Endothelial cell of umbilical vein (primary cell): ENCODE measurements at regions not wholly inside any gene's neighbourhood (a gene's known extent, or its start where the extent isn't known, plus 50 kb on each side); places are given as distances from the start of the nearest gene placed in this dataset.

Experiments
- BruUV-seq: library from RNA; stranded (reverse); fragments of 400-500 nt; replicated peaks from 2 replicates; lab custom pipeline; 2021; lab: Mats Ljungman, UMichigan
- CTCF ChIA-PET: fragments of 300-600, 350-600 bp; sonication (Branson Sonifier 250); formaldehyde crosslinking; loops from one replicate; lab custom pipeline; 2021; ENCODE audit warnings: antibody characterized with exemption, inconsistent platforms; lab: Charles Lee
- POLR2A ChIA-PET: fragments of 300-600, 350-600 bp; sonication (Branson Sonifier 250); formaldehyde crosslinking; loops from one replicate; lab custom pipeline; 2021; ENCODE audit warnings: antibody characterized with exemption, inconsistent platforms; lab: Charles Lee
- DNase-seq: peaks from one replicate; pipeline ENCODE4 v3.0.0-alpha.2; 2011; ENCODE audit warnings: low read depth, low spot score
- FAIRE-seq: peaks from 2 replicates; lab custom pipeline; 2011; peaks lifted over from hg19 to GRCh38; lab: Jason Lieb, UNC
- H2AFZ ChIP-seq: 2 replicates; pipeline ENCODE4 v1.6.0; 2012; ENCODE audit warnings: low read depth, low read length, control low read depth, inconsistent platforms
- H3K27ac ChIP-seq: 2 replicates; pipeline ENCODE4 v1.5.1; 2011; ENCODE audit warnings: low read depth, mild to moderate bottlenecking, control low read depth, low read length, moderate library complexity; ENCODE audit not compliant: insufficient read depth
- H3K27me3 ChIP-seq, 2 experiments: 2 replicates each; pipeline versions ENCODE4 v1.6.0 to v1.6.1; 2011; ENCODE audit warnings: low read length in 2 of 2, mixed read lengths in 1 of 2; ENCODE audit not compliant: control insufficient read depth in 2 of 2, insufficient read depth in 2 of 2
- H3K36me3 ChIP-seq, 2 experiments: 2 replicates in 1 of 2; 3 replicates in 1 of 2; pipeline ENCODE4 v1.5.1; 2011; ENCODE audit warnings: low read length in 2 of 2, mild to moderate bottlenecking in 1 of 2, moderate library complexity in 1 of 2; ENCODE audit not compliant: control insufficient read depth in 2 of 2, insufficient read depth in 2 of 2; ENCODE audit errors: extremely low read depth in 1 of 2
- H3K4me1 ChIP-seq: 3 replicates; pipeline ENCODE4 v1.5.1; 2011; ENCODE audit warnings: mild to moderate bottlenecking, low read length; ENCODE audit not compliant: control insufficient read depth, insufficient read depth; ENCODE audit errors: extremely low read depth
- H3K4me2 ChIP-seq: 2 replicates; pipeline ENCODE4 v1.6.1; 2011; ENCODE audit warnings: low read length, control low read depth, mixed read lengths; ENCODE audit not compliant: insufficient read depth
- H3K4me3 ChIP-seq, 3 experiments: fragments of 200-600 bp in 1 of 3; sonication (generic), shearing (Covaris generic) in 1 of 3; replicated peaks in 1 of 3; 2 replicates each; pipeline ENCODE4 v1.5.1; 2011 to 2016; ENCODE audit warnings: control low read depth in 3 of 3, low read length in 3 of 3, mild to moderate bottlenecking in 2 of 3, inconsistent platforms in 1 of 3, low read depth in 1 of 3, moderate library complexity in 1 of 3; ENCODE audit not compliant: insufficient read depth in 1 of 3
- H3K79me2 ChIP-seq: 2 replicates; pipeline ENCODE4 v1.6.0; 2012; ENCODE audit warnings: low read length, inconsistent platforms; ENCODE audit not compliant: control insufficient read depth, insufficient read depth
- H3K9ac ChIP-seq: replicated peaks from 2 replicates; pipeline ENCODE3; 2011; ENCODE audit warnings: low read length, control low read depth; ENCODE audit not compliant: insufficient read depth; ENCODE audit errors: extremely low read depth
- H3K9me1 ChIP-seq: replicated peaks from 3 replicates; pipeline ENCODE4 v1.6.0; 2011; ENCODE audit warnings: mild to moderate bottlenecking, low read length; ENCODE audit not compliant: control insufficient read depth, insufficient read depth; ENCODE audit errors: extremely low read depth
- H3K9me3 ChIP-seq: replicated peaks from 2 replicates; pipeline ENCODE4 v1.5.1; 2012; ENCODE audit warnings: low read length, inconsistent platforms; ENCODE audit not compliant: control insufficient read depth, insufficient read depth
- H4K20me1 ChIP-seq: replicated peaks from 2 replicates; pipeline ENCODE3; 2011; ENCODE audit warnings: mild to moderate bottlenecking, low read length; ENCODE audit not compliant: control insufficient read depth, insufficient read depth; ENCODE audit errors: extremely low read depth
- EZH2 ChIP-seq: IDR thresholded peaks from 2 replicates; pipeline ENCODE4 v1.6.1; 2012; ENCODE audit warnings: borderline replicate concordance, low read depth, mild to moderate bottlenecking, moderate library complexity, low read length, inconsistent platforms; ENCODE audit not compliant: severe bottlenecking
- POLR2A ChIP-seq: IDR thresholded peaks from 2 replicates; pipeline ENCODE4 v1.6.1; 2012; ENCODE audit warnings: low read depth, mild to moderate bottlenecking, control low read depth, low read length
- POLR2AphosphoS5 ChIP-seq: IDR thresholded peaks from 2 replicates; pipeline ENCODE4 v1.6.1; 2012; ENCODE audit warnings: low read depth, mild to moderate bottlenecking, control low read depth, low read length, moderate library complexity; ENCODE audit not compliant: insufficient read depth
- dilution Hi-C: fragments of 300-500 bp; cut with MboI; formaldehyde crosslinking; loops from one replicate; pipeline ENCODE4 v1.15.0; 2019; ENCODE audit warnings: low sequenced_read_pairs; ENCODE audit not compliant: extremely low pct_ligation_motif_present
- intact Hi-C: fragments of 100-400 bp; cut with micrococcal nuclease; formaldehyde crosslinking; loops from one replicate; pipeline ENCODE4 v1.10.0; 2022

- Histone ChIP-seq H2AFZ (no peak overlapping the region), H3K36me3 (no peaks in the 10 kb centered on the region), H3K9ac (no peak overlapping the region), H3K4me2 (no peak overlapping the region), H3K9me1 (no peaks in the 10 kb centered on the region), H3K27me3 (peaks cover 2 to 14% of the 10 kb centered on the region in 2 experiments), H3K4me1 (no peaks in the 10 kb centered on the region), H3K79me2 (no peaks in the 10 kb centered on the region), H4K20me1 (no peaks in the 10 kb centered on the region), H3K4me3 (no peak overlapping the region), H3K27ac (no peak overlapping the region), H3K9me3 (no peaks in the 10 kb centered on the region)
- intact Hi-C loops, result no loop called here
- no peak for TF ChIP-seq EZH2
- TF ChIP-seq POLR2A, result no peak
- TF ChIP-seq POLR2AphosphoS5, result no peak
- no TSS peak for BruUV-seq
- dilution Hi-C loops, result no loop called here
- ChIA-PET CTCF (no interaction called here), POLR2A (no interaction called here)
- no peak for FAIRE-seq
- DNase-seq, result no peak
These were observed 49.9 kb upstream of the RELN start for GRCh38 chr7:104039363-104039762.
